ENCODE measurements at regions not wholly inside any gene's neighbourhood (a gene's known extent, or its start where the extent isn't known, plus 50 kb on each side); places are given as distances from the start of the nearest gene placed in this dataset.

DNA sequence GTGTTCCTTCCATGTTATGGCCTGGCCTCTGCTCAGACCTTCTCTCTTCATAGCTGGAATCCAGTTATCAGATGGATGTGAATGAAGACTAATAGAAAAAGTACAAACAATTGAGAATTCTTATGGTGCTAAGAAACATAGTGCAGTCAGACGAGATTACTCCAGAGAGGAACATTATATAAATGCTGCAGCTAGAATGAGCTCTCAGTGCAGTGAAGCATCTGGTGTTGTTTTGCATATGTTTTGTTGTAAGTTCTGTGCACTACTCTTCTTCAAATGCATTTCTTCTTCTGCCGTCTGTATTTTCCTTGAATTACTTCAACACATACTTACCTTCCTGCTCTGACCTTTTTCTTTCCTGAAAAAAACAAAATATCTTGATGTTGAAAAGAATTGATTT lies 602.4 kb upstream of the CDH18 start:
- Histone ChIP-seq H3K27ac (ENCODE audit: low read depth in 1 of 2, low read length in 2 of 2) (no peak overlapping the region), H3K9me3 (ENCODE audit: control insufficient read depth in 1 of 2, insufficient read depth in 1 of 2, low read length in 2 of 2) (no peaks in the 10 kb centered on the region), H3K27me3 (ENCODE audit: control insufficient read depth in 1 of 2, insufficient read depth in 2 of 2, low read length in 2 of 2) (no peaks in the 10 kb centered on the region), H3K36me3 (ENCODE audit: insufficient read depth, low read length) (no peaks in the 10 kb centered on the region), H3K4me1 (ENCODE audit: insufficient read depth, low read length) (no peaks in the 10 kb centered on the region), H3K4me3 (ENCODE audit: low read length) (no peak overlapping the region)
- H3K36me3 Mint-ChIP-seq (ENCODE audit: low read depth) = no peaks in the 10 kb centered on the region
- ATAC-seq (ENCODE audit: poor library complexity) (no peak), DNase-seq (no peak)
- H3K4me1 Mint-ChIP-seq (ENCODE audit: low read depth) = no peaks in the 10 kb centered on the region
- H3K9me3 Mint-ChIP-seq = peaks cover 11% of the 10 kb centered on the region
- CTCF ChIA-PET = no interaction called here
- no peak overlapping the region for H3K27ac Mint-ChIP-seq
- POLR2A ChIA-PET = no interaction called here
- intact Hi-C loops (cut with DNase I, micrococcal nuclease) = no loop called here
- no peaks in the 10 kb centered on the region for H3K27me3 Mint-ChIP-seq
- no peak overlapping the region for H3K4me3 Mint-ChIP-seq
- TF ChIP-seq, protein P1, sequence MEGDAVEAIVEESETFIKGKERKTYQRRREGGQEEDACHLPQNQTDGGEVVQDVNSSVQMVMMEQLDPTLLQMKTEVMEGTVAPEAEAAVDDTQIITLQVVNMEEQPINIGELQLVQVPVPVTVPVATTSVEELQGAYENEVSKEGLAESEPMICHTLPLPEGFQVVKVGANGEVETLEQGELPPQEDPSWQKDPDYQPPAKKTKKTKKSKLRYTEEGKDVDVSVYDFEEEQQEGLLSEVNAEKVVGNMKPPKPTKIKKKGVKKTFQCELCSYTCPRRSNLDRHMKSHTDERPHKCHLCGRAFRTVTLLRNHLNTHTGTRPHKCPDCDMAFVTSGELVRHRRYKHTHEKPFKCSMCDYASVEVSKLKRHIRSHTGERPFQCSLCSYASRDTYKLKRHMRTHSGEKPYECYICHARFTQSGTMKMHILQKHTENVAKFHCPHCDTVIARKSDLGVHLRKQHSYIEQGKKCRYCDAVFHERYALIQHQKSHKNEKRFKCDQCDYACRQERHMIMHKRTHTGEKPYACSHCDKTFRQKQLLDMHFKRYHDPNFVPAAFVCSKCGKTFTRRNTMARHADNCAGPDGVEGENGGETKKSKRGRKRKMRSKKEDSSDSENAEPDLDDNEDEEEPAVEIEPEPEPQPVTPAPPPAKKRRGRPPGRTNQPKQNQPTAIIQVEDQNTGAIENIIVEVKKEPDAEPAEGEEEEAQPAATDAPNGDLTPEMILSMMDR (IDR thresholded peaks at IDR 0.05) = no peak

DNA sequence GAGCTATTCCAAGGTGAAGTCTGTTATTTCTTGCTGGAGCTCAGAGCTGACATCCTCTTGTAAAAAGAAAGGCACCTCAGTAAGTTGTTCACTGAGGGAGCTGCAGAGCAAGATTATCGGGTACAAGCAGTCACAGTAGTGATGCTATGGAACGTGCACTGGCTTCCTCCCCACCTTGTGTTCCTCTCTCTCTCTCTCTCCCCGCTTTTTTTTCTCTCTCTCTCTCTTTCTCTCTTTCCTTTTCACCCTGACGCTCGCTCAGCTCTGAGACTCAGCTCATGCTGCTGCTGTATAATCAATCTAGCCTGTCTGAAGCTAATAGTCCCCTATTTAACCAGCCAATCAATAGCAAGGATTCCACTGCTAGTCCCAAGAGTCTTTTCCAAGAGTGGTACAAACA lies 587.6 kb upstream of the CDH18 start:
- Mint-ChIP-seq H3K27me3 (no peaks in the 10 kb centered on the region), H3K27ac (no peak overlapping the region), H3K36me3 (ENCODE audit: low read depth) (no peaks in the 10 kb centered on the region), H3K4me1 (ENCODE audit: low read depth) (no peaks in the 10 kb centered on the region), H3K4me3 (no peak overlapping the region), H3K9me3 (peaks cover 6% of the 10 kb centered on the region)
- DNase-seq = no peak
- Histone ChIP-seq H3K36me3 (ENCODE audit: insufficient read depth, low read length) (no peaks in the 10 kb centered on the region), H3K27me3 (ENCODE audit: control insufficient read depth in 1 of 2, insufficient read depth in 2 of 2, low read length in 2 of 2) (no peaks in the 10 kb centered on the region), H3K4me1 (ENCODE audit: insufficient read depth, low read length) (no peaks in the 10 kb centered on the region), H3K27ac (ENCODE audit: low read depth in 1 of 2, low read length in 2 of 2) (no peak overlapping the region), H3K4me3 (ENCODE audit: low read length) (no peak overlapping the region), H3K9me3 (ENCODE audit: control insufficient read depth in 1 of 2, insufficient read depth in 1 of 2, low read length in 2 of 2) (no peaks in the 10 kb centered on the region)
- TF ChIP-seq, protein P1 (IDR thresholded peaks at IDR 0.05) = no peak
- ChIA-PET POLR2A (interaction anchor here (0.6 kb wide), 1 partner anchor 62 kb away, joined by 3 read pairs; no protein-coding TSS in a partner anchor), CTCF (no interaction called here)
- ATAC-seq (ENCODE audit: poor library complexity) = no peak
- intact Hi-C loops (cut with DNase I, micrococcal nuclease) = no loop called here

DNA sequence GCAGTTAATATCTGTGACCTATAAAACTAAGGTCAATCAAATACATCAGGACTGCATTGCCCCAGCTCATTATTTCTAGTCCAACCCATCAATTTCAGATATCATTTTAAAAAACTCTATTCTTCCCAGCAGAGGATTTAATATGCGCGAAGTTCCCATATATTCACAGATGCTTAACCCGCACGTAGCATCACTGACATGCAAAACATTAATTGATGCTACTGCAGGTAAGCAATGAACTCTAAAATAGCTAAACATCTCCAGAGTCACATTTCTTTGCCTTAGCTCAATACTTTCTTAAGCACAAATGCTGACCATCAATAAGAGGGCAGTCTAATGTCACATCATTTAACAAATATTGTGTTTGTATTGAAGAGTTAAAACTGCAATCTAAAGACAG lies 586.6 kb upstream of the CDH18 start:
- Histone ChIP-seq H3K27ac (ENCODE audit: low read depth in 1 of 2, low read length in 2 of 2) (no peak overlapping the region), H3K9me3 (ENCODE audit: control insufficient read depth in 1 of 2, insufficient read depth in 1 of 2, low read length in 2 of 2) (no peaks in the 10 kb centered on the region), H3K27me3 (ENCODE audit: control insufficient read depth in 1 of 2, insufficient read depth in 2 of 2, low read length in 2 of 2) (no peaks in the 10 kb centered on the region), H3K4me1 (ENCODE audit: insufficient read depth, low read length) (no peaks in the 10 kb centered on the region), H3K36me3 (ENCODE audit: insufficient read depth, low read length) (no peaks in the 10 kb centered on the region), H3K4me3 (ENCODE audit: low read length) (no peak overlapping the region)
- Mint-ChIP-seq H3K9me3 (peaks cover 8% of the 10 kb centered on the region), H3K36me3 (ENCODE audit: low read depth) (no peaks in the 10 kb centered on the region), H3K27ac (no peak overlapping the region), H3K4me3 (no peak overlapping the region), H3K4me1 (ENCODE audit: low read depth) (no peaks in the 10 kb centered on the region), H3K27me3 (no peaks in the 10 kb centered on the region)
- no peak for ATAC-seq (ENCODE audit: poor library complexity)
- ChIA-PET CTCF (no interaction called here), POLR2A (no interaction called here)
- no peak for DNase-seq
- TF ChIP-seq, protein P1 (IDR thresholded peaks at IDR 0.05) = no peak
- intact Hi-C loops (cut with DNase I, micrococcal nuclease) = no loop called here
